ENCODE measurements at regions not wholly inside any gene's neighbourhood (a gene's known extent, or its start where the extent isn't known, plus 50 kb on each side); places are given as distances from the start of the nearest gene placed in this dataset.

DNA sequence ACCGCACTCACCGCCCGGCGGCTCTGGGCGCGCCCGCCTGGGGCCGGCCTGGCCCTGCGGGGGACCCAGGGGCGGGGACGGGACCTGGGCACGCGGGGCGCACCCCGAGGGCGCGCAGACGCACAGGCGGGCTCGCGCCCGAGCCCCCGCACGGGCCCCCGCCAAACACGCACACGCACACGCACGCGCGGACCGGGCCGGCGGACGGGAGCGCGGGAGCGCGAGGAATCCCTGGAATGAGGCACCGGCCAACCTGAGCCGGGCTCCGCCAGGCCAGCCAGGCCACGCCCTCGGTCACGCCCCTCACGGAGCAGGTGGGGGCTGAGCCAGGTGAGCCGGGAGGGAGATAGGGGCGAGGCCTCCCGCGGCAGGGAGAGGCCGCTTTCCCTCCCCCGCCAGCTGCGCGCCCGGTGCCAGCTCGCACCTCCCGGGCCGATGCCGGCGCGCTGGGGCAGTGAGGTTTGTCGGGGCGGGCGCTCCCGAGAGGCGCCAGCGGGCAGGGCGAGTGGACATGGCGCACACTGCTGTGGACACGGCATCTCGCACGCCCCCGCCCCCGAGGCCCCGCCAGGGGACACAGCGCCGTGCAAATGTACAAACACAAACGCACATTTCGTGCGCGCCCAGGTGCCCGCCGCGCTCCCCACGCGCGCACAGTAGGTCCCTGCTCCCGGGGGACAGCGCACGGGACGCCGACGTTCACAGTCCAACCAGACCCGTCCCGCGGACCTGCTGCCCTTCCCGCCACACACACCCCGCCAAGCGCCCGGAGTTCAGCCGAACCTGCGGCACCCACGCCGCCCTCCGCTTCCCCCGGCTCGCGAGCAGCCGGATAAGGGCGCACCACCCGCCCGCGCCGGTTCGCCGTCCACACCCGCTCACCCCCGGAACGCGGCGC is 75.9 kb upstream of the VGLL4 start:
- TF ChIP-seq EZH2phosphoT487 (IDR thresholded peaks at IDR 0.05; ENCODE audit: borderline replicate concordance, low read length), result no peak
- TF ChIP-seq, protein P1, sequence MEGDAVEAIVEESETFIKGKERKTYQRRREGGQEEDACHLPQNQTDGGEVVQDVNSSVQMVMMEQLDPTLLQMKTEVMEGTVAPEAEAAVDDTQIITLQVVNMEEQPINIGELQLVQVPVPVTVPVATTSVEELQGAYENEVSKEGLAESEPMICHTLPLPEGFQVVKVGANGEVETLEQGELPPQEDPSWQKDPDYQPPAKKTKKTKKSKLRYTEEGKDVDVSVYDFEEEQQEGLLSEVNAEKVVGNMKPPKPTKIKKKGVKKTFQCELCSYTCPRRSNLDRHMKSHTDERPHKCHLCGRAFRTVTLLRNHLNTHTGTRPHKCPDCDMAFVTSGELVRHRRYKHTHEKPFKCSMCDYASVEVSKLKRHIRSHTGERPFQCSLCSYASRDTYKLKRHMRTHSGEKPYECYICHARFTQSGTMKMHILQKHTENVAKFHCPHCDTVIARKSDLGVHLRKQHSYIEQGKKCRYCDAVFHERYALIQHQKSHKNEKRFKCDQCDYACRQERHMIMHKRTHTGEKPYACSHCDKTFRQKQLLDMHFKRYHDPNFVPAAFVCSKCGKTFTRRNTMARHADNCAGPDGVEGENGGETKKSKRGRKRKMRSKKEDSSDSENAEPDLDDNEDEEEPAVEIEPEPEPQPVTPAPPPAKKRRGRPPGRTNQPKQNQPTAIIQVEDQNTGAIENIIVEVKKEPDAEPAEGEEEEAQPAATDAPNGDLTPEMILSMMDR (IDR thresholded peaks at IDR 0.05; ENCODE audit: low read depth, low read length, poor library complexity, severe bottlenecking), result no peak
- Histone ChIP-seq H3K4me3 (ENCODE audit: low read length) (peak overlapping the region; percentile 82), H3K4me2 (ENCODE audit: low read length) (peak overlapping the region; percentile 86), H3K36me3 (ENCODE audit: control insufficient read depth, low read length) (peaks cover 13% of the 10 kb centered on the region), H3K9me3 (ENCODE audit: control insufficient read depth, insufficient read depth, low read length) (no peaks in the 10 kb centered on the region), H3F3A (ENCODE audit: control insufficient read depth, insufficient read depth) (peaks cover 12% of the 10 kb centered on the region), H3K27me3 (ENCODE audit: control insufficient read depth, low read length) (no peaks in the 10 kb centered on the region), H4K20me1 (ENCODE audit: control insufficient read depth, insufficient read depth, low read depth, low read length) (0 out of 2 replicates have a peak, but pooled peaks cover 3% of the 10 kb centered on the region), H3K79me2 (ENCODE audit: control insufficient read depth, low read length) (peaks cover 65% of the 10 kb centered on the region), H3K9me2 (replicated peaks; ENCODE audit: control insufficient read depth, low read length) (no peaks in the 10 kb centered on the region), H3K4me1 (ENCODE audit: control insufficient read depth, low read length) (peaks cover 37% of the 10 kb centered on the region), H3K27ac (ENCODE audit: low read depth, low read length) (peak overlapping the region; percentile 86)

DNA sequence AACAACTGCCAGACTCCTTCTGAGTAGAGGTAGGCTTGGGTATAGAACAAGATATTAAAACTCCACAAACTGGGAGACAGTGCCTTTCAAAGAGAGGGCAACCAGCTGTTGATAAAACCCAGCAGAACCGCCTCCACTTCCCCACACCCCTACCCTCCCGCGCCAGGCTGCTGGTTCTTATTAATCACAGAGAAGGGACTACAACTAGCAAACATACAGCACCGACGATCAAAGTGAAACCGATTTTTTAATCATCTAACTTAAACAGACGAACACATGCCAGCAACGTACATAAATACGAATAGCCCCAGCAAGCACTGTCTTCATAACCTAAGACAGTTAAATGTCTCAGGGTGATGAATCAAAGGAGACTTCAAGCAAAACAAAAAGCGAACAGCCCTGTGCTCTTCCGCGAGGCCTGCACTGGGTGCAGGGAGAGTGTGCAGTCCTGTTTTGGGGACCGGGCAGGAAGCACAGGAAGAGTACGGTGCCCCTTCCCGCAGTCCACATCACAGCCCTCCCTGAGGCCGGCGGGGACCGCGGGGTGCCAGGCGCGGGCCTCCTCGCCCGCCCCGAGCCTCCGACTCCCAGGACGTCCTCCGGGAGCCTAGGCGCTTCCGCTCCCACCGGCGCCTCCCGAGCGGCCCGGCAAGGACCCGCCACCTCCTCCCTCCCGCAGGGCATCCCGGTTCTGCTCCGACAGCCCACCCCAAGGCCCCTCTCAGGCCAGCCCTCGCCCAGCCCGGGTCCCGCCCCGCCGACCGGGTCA is 75.1 kb upstream of the VGLL4 start:
- Histone ChIP-seq H3K27me3 (ENCODE audit: control insufficient read depth, low read length) (no peaks in the 10 kb centered on the region), H3K9me3 (ENCODE audit: control insufficient read depth, insufficient read depth, low read length) (no peaks in the 10 kb centered on the region), H3K36me3 (ENCODE audit: control insufficient read depth, low read length) (peaks cover 13% of the 10 kb centered on the region), H3K27ac (ENCODE audit: low read depth, low read length) (peak overlapping the region; percentile 86), H3K79me2 (ENCODE audit: control insufficient read depth, low read length) (peaks cover 72% of the 10 kb centered on the region), H3K9me2 (replicated peaks; ENCODE audit: control insufficient read depth, low read length) (no peaks in the 10 kb centered on the region), H3K4me2 (ENCODE audit: low read length) (peak overlapping the region; percentile 86), H4K20me1 (ENCODE audit: control insufficient read depth, insufficient read depth, low read depth, low read length) (0 out of 2 replicates have a peak, but pooled peaks cover 3% of the 10 kb centered on the region), H3K4me3 (ENCODE audit: low read length) (peak overlapping the region; percentile 82), H3K4me1 (ENCODE audit: control insufficient read depth, low read length) (peaks cover 32% of the 10 kb centered on the region), H3F3A (ENCODE audit: control insufficient read depth, insufficient read depth) (peaks cover 12% of the 10 kb centered on the region)
- TF ChIP-seq EZH2phosphoT487 (IDR thresholded peaks at IDR 0.05; ENCODE audit: borderline replicate concordance, low read length), result no peak
- TF ChIP-seq, protein P1 (IDR thresholded peaks at IDR 0.05; ENCODE audit: low read depth, low read length, poor library complexity, severe bottlenecking), result no peak

DNA sequence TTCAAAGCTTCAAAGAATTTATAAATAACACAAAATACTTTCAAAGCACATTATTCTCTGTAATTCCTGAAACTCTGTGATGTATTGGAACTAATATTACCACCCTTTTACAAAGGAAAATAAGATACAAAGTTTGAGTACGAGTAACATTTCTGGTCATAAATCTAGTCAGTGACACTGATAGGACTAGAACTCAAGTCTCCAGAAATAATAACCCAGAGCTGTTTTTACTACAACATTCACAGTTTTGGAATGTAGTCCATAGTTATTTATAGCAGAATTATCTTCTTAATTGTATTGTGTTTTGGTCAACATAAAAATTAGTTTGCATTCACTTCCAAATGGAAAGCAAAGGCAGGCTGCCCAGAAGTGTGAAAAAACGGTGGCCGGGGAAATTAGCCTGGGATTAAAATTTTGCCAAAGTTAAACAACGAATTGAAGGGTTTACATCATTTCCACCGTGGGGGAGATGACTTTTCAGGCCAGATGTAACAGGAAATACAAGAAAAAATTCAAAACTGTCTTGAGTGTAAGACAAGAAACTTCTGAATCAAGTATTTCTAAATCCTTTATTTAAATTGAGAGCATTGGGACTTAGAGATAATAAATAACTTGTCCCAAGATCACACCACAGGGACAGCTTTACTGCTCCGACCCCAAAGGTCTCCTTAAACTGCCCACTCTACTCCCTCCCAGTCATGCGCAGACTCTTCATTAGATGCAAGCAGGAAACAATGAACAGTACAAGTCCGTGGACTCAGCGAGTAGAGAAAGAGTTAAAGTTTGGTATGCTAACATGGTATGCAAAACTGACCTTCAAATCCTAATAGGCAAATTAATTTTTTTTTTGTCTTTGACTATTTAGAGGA is 74.3 kb upstream of the VGLL4 start:
- no peak for TF ChIP-seq EZH2phosphoT487 (IDR thresholded peaks at IDR 0.05; ENCODE audit: borderline replicate concordance, low read length)
- TF ChIP-seq, protein P1 (IDR thresholded peaks at IDR 0.05; ENCODE audit: low read depth, low read length, poor library complexity, severe bottlenecking), result no peak
- Histone ChIP-seq H3K9me2 (replicated peaks; ENCODE audit: control insufficient read depth, low read length) (no peaks in the 10 kb centered on the region), H4K20me1 (ENCODE audit: control insufficient read depth, insufficient read depth, low read depth, low read length) (0 out of 2 replicates have a peak, but pooled peaks cover 3% of the 10 kb centered on the region), H3K4me3 (ENCODE audit: low read length) (peak overlapping the region; percentile 82), H3K9me3 (ENCODE audit: control insufficient read depth, insufficient read depth, low read length) (no peaks in the 10 kb centered on the region), H3K36me3 (ENCODE audit: control insufficient read depth, low read length) (peaks cover 13% of the 10 kb centered on the region), H3F3A (ENCODE audit: control insufficient read depth, insufficient read depth) (peaks cover 9% of the 10 kb centered on the region), H3K27me3 (ENCODE audit: control insufficient read depth, low read length) (no peaks in the 10 kb centered on the region), H3K4me2 (ENCODE audit: low read length) (peak overlapping the region; percentile 86), H3K27ac (ENCODE audit: low read depth, low read length) (peak overlapping the region; percentile 86), H3K4me1 (ENCODE audit: control insufficient read depth, low read length) (peaks cover 31% of the 10 kb centered on the region), H3K79me2 (ENCODE audit: control insufficient read depth, low read length) (peaks cover 81% of the 10 kb centered on the region)
